ENCODE measurements at regions not wholly inside any gene's neighbourhood (a gene's known extent, or its start where the extent isn't known, plus 50 kb on each side); places are given as distances from the start of the nearest gene placed in this dataset.

- no peak for TF ChIP-seq ZNF713 (CRISPR knock-in tag; IDR thresholded peaks at IDR 0.05)
These were observed 185.6 kb downstream of the ALG10 start (continued) for GRCh38 chr12:34207858-34208257.

GRCh38 chr12:34208331-34209258 lies 186.3 kb downstream of the ALG10 start:
- WGBS (ENCODE audit: low lambda C conversion rate) = 70% methylated on average over 15 of the region's 41 CpGs
- Histone ChIP-seq H4K20me1 (ENCODE audit: insufficient read depth, low read length) (no peaks in the 10 kb centered on the region), H3K79me2 (ENCODE audit: insufficient read depth, low read length) (no peaks in the 10 kb centered on the region), H3K4me2 (ENCODE audit: low read depth, low read length) (no peak overlapping the region), H3K27ac (ENCODE audit: extremely low read length, insufficient read depth, low read length) (no peak overlapping the region), H3K4me3 (replicated peaks in 1 of 3; ENCODE audit: insufficient read depth in 1 of 3, low read depth in 2 of 3, low read length in 3 of 3) (no peak overlapping the region), H2AFZ (ENCODE audit: low read length) (no peak overlapping the region), H3K9ac (ENCODE audit: insufficient read depth, low read depth, low read length) (no peak overlapping the region), H3K27me3 (ENCODE audit: control insufficient read depth in 1 of 2, insufficient read depth in 2 of 2, low read length in 2 of 2) (peaks cover 0 to 1% of the 10 kb centered on the region in 2 experiments; a peak in 1 of 5 replicates), H3K9me3 (ENCODE audit: low read length) (no peaks in the 10 kb centered on the region), H3K4me1 (ENCODE audit: insufficient read depth, low read length) (no peaks in the 10 kb centered on the region), H3K36me3 (replicated peaks in 1 of 2; ENCODE audit: control insufficient read depth in 1 of 2, insufficient read depth in 2 of 2, low read length in 2 of 2) (no peaks in the 10 kb centered on the region)
- DNase-seq (ENCODE audit: low spot score) (no peak), ATAC-seq (peak; percentile 53), FAIRE-seq (no peak)
- in situ Hi-C loops (cut with HindIII; ENCODE audit: extremely low pct_ligation_motif_present, low pct_unique_long_range_greater_than_20kb) (loop anchor here (25.0 kb wide), 1 partner anchor 1271 kb away; no protein-coding TSS in a partner anchor), intact Hi-C loops (cut with micrococcal nuclease; ENCODE audit: unreplicated experiment) (no loop called here)
- ChIA-PET CTCF (ENCODE audit: low intra/inter-chr PET ratio, low total read pairs) (no interaction called here), POLR2A (no interaction called here)
- no TSS peak for BruUV-seq (replicated peaks)
- TF ChIP-seq, protein P1, sequence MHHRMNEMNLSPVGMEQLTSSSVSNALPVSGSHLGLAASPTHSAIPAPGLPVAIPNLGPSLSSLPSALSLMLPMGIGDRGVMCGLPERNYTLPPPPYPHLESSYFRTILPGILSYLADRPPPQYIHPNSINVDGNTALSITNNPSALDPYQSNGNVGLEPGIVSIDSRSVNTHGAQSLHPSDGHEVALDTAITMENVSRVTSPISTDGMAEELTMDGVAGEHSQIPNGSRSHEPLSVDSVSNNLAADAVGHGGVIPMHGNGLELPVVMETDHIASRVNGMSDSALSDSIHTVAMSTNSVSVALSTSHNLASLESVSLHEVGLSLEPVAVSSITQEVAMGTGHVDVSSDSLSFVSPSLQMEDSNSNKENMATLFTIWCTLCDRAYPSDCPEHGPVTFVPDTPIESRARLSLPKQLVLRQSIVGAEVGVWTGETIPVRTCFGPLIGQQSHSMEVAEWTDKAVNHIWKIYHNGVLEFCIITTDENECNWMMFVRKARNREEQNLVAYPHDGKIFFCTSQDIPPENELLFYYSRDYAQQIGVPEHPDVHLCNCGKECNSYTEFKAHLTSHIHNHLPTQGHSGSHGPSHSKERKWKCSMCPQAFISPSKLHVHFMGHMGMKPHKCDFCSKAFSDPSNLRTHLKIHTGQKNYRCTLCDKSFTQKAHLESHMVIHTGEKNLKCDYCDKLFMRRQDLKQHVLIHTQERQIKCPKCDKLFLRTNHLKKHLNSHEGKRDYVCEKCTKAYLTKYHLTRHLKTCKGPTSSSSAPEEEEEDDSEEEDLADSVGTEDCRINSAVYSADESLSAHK (CRISPR knock-in tag; IDR thresholded peaks at IDR 0.05; ENCODE audit: borderline replicate concordance) = no peak
- TF ChIP-seq HOXA7 (CRISPR knock-in tag; IDR thresholded peaks at IDR 0.05) (no peak), SIX1 (CRISPR knock-in tag; IDR thresholded peaks at IDR 0.05; ENCODE audit: borderline replicate concordance) (no peak), ZNF326 (CRISPR knock-in tag; IDR thresholded peaks at IDR 0.05; ENCODE audit: borderline replicate concordance) (no peak), ZNF557 (CRISPR knock-in tag; IDR thresholded peaks at IDR 0.05) (no peak), RBM39 (IDR thresholded peaks at IDR 0.05; ENCODE audit: low read depth, low read length, poor library complexity, severe bottlenecking) (no peak), HMG20B (CRISPR knock-in tag; conservative IDR thresholded peaks at IDR 0.05) (no peak), HDAC2 (CRISPR knock-in tag; IDR thresholded peaks at IDR 0.05) (no peak), ZBED4 (CRISPR knock-in tag; IDR thresholded peaks at IDR 0.05; ENCODE audit: borderline replicate concordance) (no peak)

Data from HepG2 (cell line).